NCI-H748 treated with DMSO at 0.1 percent for 48 hours (cell line): ENCODE measurements at regions not wholly inside any gene's neighbourhood (a gene's known extent, or its start where the extent isn't known, plus 50 kb on each side); places are given as distances from the start of the nearest gene placed in this dataset.
"Not testable (repeated sequence)": the region's sequence is repeated elsewhere in the genome, so short reads cannot be mapped to it uniquely, and the experiment has no call there.

Experiments used
- DNase-seq: peaks from one replicate; lab custom pipeline; 2025; lab: John Stamatoyannopoulos, UW

- DNase-seq = no peak
Observed at GRCh38 chr6:50899306-50899870, 80.7 kb downstream of the TFAP2B start.

GRCh38 chr6:50902260-50902659 lies 83.6 kb downstream of the TFAP2B start:
- DNase-seq = no peak

GRCh38 chr6:50905297-50905696 lies 86.6 kb downstream of the TFAP2B start:
- peak; percentile 16 for DNase-seq

DNA sequence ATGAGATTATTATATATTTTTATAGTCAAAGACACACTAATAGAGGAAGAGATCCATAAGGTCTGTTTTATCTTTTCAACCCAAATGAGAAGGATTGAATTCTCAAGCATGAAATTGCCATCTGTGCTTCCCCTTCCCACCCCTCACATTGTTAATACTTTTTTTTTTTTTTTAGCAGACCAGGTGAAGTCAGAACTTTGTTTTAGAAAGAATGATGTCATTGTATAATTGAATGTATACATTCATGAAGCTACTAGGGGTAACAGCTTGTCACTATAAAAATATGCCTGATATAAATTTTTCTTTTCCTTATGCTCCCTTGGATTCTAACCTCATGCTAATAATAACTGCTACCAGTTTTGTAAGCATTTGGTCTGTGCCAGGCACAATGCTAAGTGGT lies 88.9 kb downstream of the TFAP2B start:
- no peak for DNase-seq

GRCh38 chr6:50913105-50913770 lies 94.6 kb downstream of the TFAP2B start:
- no peak for DNase-seq

GRCh38 chr6:50921378-50921777 lies 102.7 kb downstream of the TFAP2B start:
- DNase-seq = not testable (repeated sequence)

- no peak for DNase-seq
Observed at GRCh38 chr6:50921968-50922367, 103.3 kb downstream of the TFAP2B start.

DNA sequence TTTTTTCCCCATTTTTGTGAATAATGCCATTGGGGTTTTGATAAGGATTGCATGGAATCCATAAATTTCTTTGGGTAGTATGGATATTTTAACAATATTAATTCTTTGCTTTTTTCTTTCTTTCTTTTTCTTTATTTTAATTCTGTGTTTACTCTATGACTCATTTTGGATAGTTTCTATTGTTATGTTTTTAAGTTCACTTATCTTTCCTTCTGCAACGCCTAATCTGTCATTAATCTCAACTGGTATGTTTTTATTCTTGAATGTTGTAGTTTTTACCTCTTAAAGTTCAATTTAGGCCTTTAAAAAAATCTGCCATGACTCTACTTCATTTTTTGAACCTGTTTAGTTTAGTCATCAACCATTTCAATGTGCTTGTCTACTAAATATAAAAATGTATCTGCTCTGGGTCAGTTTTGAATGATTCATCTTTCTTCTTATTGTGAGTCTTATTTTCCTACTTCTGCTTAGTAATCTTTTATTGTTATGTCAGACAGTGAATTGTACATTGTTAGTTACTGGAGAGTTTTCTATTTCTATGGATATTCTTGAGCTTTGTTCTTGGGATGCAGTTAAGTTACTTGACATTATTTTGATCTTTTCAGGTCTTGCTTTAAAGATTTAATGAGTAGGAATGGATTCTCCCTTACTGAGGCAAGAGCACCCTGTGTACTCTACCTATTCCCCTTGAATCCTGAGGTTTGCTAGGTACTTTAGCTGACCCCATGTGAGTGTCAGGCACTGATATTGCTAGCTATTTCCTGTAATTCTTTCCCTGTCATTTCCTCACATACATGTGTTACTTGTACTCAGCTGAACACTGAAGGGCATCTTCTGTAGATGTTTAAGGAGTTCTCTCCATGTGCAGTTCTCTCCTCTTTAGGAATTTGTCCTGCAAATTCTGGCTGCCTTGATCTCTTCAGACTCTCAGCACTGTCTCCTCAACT lies 104.2 kb downstream of the TFAP2B start:
- DNase-seq = no peak

DNA sequence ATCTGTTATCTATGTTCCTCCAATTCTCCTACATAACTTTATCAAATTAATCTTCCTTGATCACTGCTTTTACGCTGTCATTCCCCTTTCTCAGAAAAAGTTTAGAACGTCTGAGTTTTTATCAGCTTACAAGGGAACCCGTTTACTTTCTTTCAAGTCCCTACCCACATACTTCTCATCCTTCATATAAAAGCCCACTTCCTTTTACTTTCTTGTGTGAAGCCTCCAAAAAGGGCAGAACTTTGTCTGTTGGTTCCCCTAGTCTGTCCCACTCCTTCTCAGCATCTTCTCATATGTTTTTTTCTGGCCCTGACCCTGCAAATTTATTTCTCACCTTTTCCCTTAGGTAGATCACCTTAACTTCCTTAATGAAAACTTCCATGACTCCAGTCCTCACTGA lies 106.1 kb downstream of the TFAP2B start:
- DNase-seq = no peak

DNA sequence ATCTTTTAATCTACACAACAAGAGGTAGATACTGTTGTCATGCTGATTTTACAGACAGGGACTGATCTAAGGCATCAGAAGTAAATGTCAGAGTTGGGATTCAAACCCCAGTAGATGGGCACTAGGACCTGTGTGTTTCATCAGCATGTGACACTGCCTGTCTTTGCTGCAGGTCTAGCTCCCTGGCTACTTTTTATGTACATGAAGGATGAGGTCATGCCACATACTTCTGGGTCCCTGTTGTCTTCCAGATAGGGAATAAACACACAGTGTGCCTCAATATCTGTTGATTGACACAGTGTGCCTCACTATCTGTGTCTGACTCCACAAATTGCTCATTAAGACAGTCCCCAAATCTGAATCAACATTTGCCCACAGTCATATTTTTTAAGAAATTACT lies 106.9 kb downstream of the TFAP2B start:
- DNase-seq = no peak

DNA sequence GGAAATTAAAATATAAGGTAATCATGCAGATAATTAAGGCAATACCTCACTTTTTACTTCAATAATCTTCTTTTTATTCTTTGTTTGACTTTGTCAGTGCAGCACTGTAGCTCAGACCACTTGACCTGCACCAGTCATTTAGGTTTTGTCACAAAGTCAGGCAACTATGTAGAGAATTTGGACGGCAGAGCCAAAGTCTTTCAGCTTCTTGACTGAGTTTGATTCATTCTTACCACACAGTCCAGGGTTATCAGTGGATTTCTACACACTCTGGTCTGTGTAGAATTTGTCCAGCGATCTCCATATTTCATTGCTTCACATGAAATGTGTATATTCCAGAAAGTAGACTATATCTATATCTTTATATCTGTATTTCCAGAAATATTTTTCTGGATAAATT lies 107.3 kb downstream of the TFAP2B start:
- DNase-seq = no peak

- DNase-seq = no peak
Observed at GRCh38 chr6:50927800-50928199, 109.1 kb downstream of the TFAP2B start.

- DNase-seq = no peak
Observed at GRCh38 chr6:50929323-50929722, 110.7 kb downstream of the TFAP2B start.

- no peak for DNase-seq
Observed at GRCh38 chr6:50935442-50935841, 116.8 kb downstream of the TFAP2B start.

DNA sequence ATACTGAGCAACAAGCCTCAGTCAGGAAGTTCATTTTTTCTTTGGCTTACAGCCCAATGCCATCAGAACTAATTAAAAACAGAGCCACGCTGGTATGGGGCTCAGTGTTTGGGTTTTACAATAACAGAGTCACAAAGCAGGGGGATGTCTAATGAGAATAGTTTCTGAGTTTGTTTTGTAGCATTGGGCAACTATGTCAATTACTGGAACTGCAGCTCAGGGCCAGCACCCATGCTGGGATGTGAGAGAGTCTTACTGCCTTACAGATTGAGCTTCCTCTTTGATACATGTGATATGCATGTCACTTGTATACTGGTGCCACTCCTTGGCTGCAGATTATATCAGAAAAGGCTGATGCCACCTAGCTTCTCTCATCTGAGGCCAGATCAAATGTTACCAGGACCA lies 117.6 kb downstream of the TFAP2B start:
- peak; percentile 76 for DNase-seq

DNA sequence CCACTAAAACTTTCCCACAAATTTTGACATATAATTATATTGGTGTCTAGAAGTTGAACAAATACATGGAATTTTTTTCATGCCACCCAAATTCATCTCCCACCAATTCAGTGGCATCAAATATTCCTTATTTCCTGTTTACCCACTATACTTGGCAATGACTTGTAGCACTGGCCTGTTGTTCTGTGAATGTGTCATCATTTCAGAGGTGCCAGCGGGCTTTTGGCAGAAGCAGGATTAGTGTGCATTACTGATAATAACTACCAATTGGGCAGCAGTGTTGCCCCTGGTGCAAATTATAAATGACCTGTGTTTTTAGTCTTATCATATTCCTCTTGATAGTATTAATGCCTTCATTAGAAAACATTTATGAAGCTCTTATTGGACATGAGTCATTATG lies 121.3 kb downstream of the TFAP2B start:
- no peak for DNase-seq

GRCh38 chr6:50945789-50946188 lies 127.1 kb downstream of the TFAP2B start:
- DNase-seq = no peak

DNA sequence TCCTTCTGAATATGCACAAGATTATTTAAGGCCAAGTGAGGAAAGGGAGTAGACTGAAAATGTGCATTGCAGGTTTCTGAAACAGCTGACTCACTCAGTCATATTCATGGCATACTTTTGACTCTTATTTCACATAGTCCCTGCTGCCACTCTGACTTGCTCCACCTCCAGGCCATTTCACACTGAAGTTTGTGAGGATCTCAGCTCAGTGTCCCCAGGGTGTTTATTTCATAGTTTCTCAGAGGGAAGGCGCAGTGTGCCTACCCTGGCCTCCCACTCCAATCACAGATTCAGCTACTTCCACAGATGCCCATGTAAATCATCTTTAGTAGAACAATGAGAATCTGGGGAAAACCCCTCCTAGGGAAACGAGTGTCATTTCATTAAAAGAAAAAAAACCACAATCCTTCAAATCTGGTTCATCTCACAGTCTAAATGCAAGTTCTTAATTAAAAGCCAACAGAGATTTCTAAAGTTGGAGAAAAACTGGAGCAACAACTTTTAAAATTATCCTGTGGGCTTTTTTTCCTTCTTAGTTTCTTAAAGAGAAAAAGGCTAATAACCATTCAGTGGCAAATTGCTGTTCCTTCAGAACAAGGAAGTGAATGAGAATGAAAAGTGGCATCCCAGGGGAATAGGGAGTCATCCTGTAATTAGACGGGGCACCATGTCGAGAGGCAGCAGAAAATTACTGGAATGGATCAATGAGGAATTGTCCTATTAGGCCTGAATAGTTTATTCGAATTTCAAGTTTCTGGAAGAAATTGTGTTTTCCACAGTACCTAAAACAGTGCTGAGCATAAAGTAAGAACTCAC lies 133.6 kb downstream of the TFAP2B start:
- no peak for DNase-seq

DNA sequence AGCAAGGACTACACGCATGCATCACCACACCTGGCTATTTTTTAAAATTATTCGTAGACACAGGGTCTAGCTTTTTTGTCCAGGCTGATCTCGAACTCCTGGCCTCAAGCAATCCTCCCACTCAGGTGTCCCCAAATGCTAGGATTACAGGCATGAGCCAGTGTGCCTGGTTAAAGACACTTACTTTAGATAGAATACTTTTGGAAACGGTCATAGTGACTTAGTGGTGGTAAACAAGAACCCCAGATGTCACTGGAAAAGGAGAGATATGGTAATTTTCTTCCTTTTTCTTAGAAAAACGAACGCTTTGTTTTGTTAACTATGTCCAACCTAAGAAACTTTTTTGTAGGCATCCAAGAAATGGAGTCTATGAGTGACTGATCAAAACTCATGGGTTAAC lies 137.3 kb downstream of the TFAP2B start:
- DNase-seq = no peak

GRCh38 chr6:50958148-50958697 lies 139.6 kb downstream of the TFAP2B start:
- DNase-seq = no peak

GRCh38 chr6:50959081-50959641 lies 140.5 kb downstream of the TFAP2B start:
- no peak for DNase-seq

DNA sequence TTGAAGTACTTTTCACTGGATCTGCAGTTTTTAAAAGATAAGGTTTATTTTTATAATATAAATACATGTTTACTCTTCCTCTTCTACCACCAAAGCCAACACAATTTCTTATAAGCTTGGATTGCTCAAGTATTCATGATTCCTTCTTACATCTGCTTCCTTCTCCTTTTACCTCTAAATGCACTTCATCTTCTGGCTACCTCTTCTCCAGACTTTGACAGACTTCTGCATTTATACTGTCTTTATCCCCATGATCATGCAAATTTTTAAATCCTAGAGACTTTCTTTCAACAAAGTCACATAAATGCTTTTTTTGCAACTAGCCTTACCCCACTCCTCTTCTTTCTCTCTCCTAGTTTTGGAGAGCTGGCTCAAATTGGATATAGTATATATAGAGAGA lies 142.9 kb downstream of the TFAP2B start:
- DNase-seq = no peak
